ENCODE measurements at regions not wholly inside any gene's neighbourhood (a gene's known extent, or its start where the extent isn't known, plus 50 kb on each side); places are given as distances from the start of the nearest gene placed in this dataset.

- Histone ChIP-seq H2AFZ (ENCODE audit: low read depth, low read length) (no peak overlapping the region), H3K79me2 (ENCODE audit: insufficient read depth, low read length) (no peaks in the 10 kb centered on the region), H3K4me3 (ENCODE audit: insufficient read depth, low read depth, low read length) (no peak overlapping the region), H4K20me1 (ENCODE audit: insufficient read depth, low read length) (no peaks in the 10 kb centered on the region), H3K9me3 (ENCODE audit: insufficient read depth, low read depth, low read length) (no peaks in the 10 kb centered on the region), H3K27me3 (ENCODE audit: insufficient read depth, low read length) (no peaks in the 10 kb centered on the region), H3K4me2 (ENCODE audit: low read length) (no peak overlapping the region), H3K36me3 (ENCODE audit: insufficient read depth, low read length) (no peaks in the 10 kb centered on the region), H3K4me1 (ENCODE audit: insufficient read depth, low read length) (no peaks in the 10 kb centered on the region), H3K27ac (ENCODE audit: low read depth, low read length) (no peak overlapping the region), H3K9ac (ENCODE audit: low read length) (no peak overlapping the region)
- no peak for FAIRE-seq
- Mint-ChIP-seq H3K4me1 (ENCODE audit: low read depth, unreplicated experiment) (peaks cover 2% of the 10 kb centered on the region), H3K27ac (ENCODE audit: unreplicated experiment) (no peak overlapping the region), H3K9me3 (ENCODE audit: unreplicated experiment) (peaks cover 3% of the 10 kb centered on the region), H3K27me3 (ENCODE audit: low read depth, unreplicated experiment) (no peaks in the 10 kb centered on the region), H3K4me3 (ENCODE audit: unreplicated experiment) (no peak overlapping the region), H3K36me3 (ENCODE audit: low read depth, unreplicated experiment) (no peaks in the 10 kb centered on the region)
- TF ChIP-seq EZH2 (IDR thresholded peaks at IDR 0.05; ENCODE audit: insufficient read depth, low read length) (no peak), CTCF (IDR thresholded peaks at IDR 0.05; ENCODE audit: insufficient read depth, low read depth, low read length) (no peak)
- no peak for DNase-seq (ENCODE audit: low read depth)
These were observed 2170.8 kb upstream of the PCDH20 start for GRCh38 chr13:63586467-63586866.

GRCh38 chr13:63578796-63579195 lies 2163.1 kb upstream of the PCDH20 start:
- no peak overlapping the region for H3K27ac Mint-ChIP-seq (ENCODE audit: unreplicated experiment)
- Histone ChIP-seq H3K4me2 (ENCODE audit: low read length) (no peak overlapping the region), H3K4me1 (ENCODE audit: insufficient read depth, low read length) (no peaks in the 10 kb centered on the region), H3K27ac (ENCODE audit: low read depth, low read length) (no peak overlapping the region), H3K36me3 (ENCODE audit: insufficient read depth, low read length) (no peaks in the 10 kb centered on the region), H3K9ac (ENCODE audit: low read length) (no peak overlapping the region), H3K27me3 (ENCODE audit: insufficient read depth, low read length) (no peaks in the 10 kb centered on the region), H4K20me1 (ENCODE audit: insufficient read depth, low read length) (no peaks in the 10 kb centered on the region), H3K79me2 (ENCODE audit: insufficient read depth, low read length) (no peaks in the 10 kb centered on the region), H2AFZ (ENCODE audit: low read depth, low read length) (no peak overlapping the region), H3K4me3 (ENCODE audit: insufficient read depth, low read depth, low read length) (no peak overlapping the region), H3K9me3 (ENCODE audit: insufficient read depth, low read depth, low read length) (no peaks in the 10 kb centered on the region)
- FAIRE-seq (no peak), DNase-seq (ENCODE audit: low read depth) (no peak)
- H3K4me1 Mint-ChIP-seq (ENCODE audit: low read depth, unreplicated experiment) = no peaks in the 10 kb centered on the region
- H3K9me3 Mint-ChIP-seq (ENCODE audit: unreplicated experiment) = peaks cover 7% of the 10 kb centered on the region
- no peak overlapping the region for H3K4me3 Mint-ChIP-seq (ENCODE audit: unreplicated experiment)
- H3K36me3 Mint-ChIP-seq (ENCODE audit: low read depth, unreplicated experiment) = no peaks in the 10 kb centered on the region
- no peaks in the 10 kb centered on the region for H3K27me3 Mint-ChIP-seq (ENCODE audit: low read depth, unreplicated experiment)
- TF ChIP-seq CTCF (IDR thresholded peaks at IDR 0.05; ENCODE audit: insufficient read depth, low read depth, low read length) (no peak), EZH2 (IDR thresholded peaks at IDR 0.05; ENCODE audit: insufficient read depth, low read length) (no peak)

GRCh38 chr13:63567031-63567430 lies 2151.4 kb upstream of the PCDH20 start:
- H3K79me2 ChIP-seq (ENCODE audit: insufficient read depth, low read length) = no peaks in the 10 kb centered on the region
- FAIRE-seq (no peak), DNase-seq (ENCODE audit: low read depth) (no peak)
- no peak overlapping the region for H3K27ac ChIP-seq (ENCODE audit: low read depth, low read length)
- Mint-ChIP-seq H3K9me3 (ENCODE audit: unreplicated experiment) (no peaks in the 10 kb centered on the region), H3K4me3 (ENCODE audit: unreplicated experiment) (no peak overlapping the region), H3K36me3 (ENCODE audit: low read depth, unreplicated experiment) (no peaks in the 10 kb centered on the region), H3K4me1 (ENCODE audit: low read depth, unreplicated experiment) (no peaks in the 10 kb centered on the region), H3K27me3 (ENCODE audit: low read depth, unreplicated experiment) (no peaks in the 10 kb centered on the region), H3K27ac (ENCODE audit: unreplicated experiment) (no peak overlapping the region)
- H3K4me1 ChIP-seq (ENCODE audit: insufficient read depth, low read length) = no peaks in the 10 kb centered on the region
- no peaks in the 10 kb centered on the region for H3K27me3 ChIP-seq (ENCODE audit: insufficient read depth, low read length)
- TF ChIP-seq CTCF (IDR thresholded peaks at IDR 0.05; ENCODE audit: insufficient read depth, low read depth, low read length) = no peak
- TF ChIP-seq EZH2 (IDR thresholded peaks at IDR 0.05; ENCODE audit: insufficient read depth, low read length) = no peak
- H3K4me3 ChIP-seq (ENCODE audit: insufficient read depth, low read depth, low read length) = no peak overlapping the region
- H2AFZ ChIP-seq (ENCODE audit: low read depth, low read length) = no peak overlapping the region
- no peak overlapping the region for H3K4me2 ChIP-seq (ENCODE audit: low read length)
- H4K20me1 ChIP-seq (ENCODE audit: insufficient read depth, low read length) = no peaks in the 10 kb centered on the region
- no peak overlapping the region for H3K9ac ChIP-seq (ENCODE audit: low read length)
- H3K36me3 ChIP-seq (ENCODE audit: insufficient read depth, low read length) = no peaks in the 10 kb centered on the region
- H3K9me3 ChIP-seq (ENCODE audit: insufficient read depth, low read depth, low read length) = no peaks in the 10 kb centered on the region

Measured in astrocyte (in vitro differentiated cells and primary cell).